Sigmoid colon (tissue), 4 donors: ENCODE measurements at regions not wholly inside any gene's neighbourhood (a gene's known extent, or its start where the extent isn't known, plus 50 kb on each side); places are given as distances from the start of the nearest gene placed in this dataset.

Source experiments
- EP300 ChIP-seq, 4 donors: sonication (generic); formaldehyde crosslinking; IDR thresholded peaks; one replicate each; pipeline ENCODE4 v1.6.1; 2017; ENCODE audit warnings: antibody characterized with exemption in 4 of 4
- POLR2A ChIP-seq, 2 donors: fragments of 450-650 bp; IDR thresholded peaks; one replicate each; pipeline ENCODE4 v1.6.1; 2016; ENCODE audit warnings: antibody characterized with exemption in 2 of 2, mild to moderate bottlenecking in 2 of 2, moderate library complexity in 2 of 2
- POLR2AphosphoS5 ChIP-seq, 4 donors: sonication (generic); formaldehyde crosslinking; IDR thresholded peaks; one replicate each; pipeline ENCODE4 v1.6.1; 2017; ENCODE audit warnings: antibody characterized with exemption in 4 of 4
- TF ChIP-seq, protein P1 (sequence below), 4 experiments: fragments of 450-650 bp in 3 of 4; fragments of 200-600 bp in 1 of 4; IDR thresholded peaks; one replicate each; pipeline ENCODE4 v1.5.1; 2016 to 2019; ENCODE audit warnings: antibody characterized with exemption in 4 of 4, mild to moderate bottlenecking in 3 of 4, moderate library complexity in 2 of 4

DNA sequence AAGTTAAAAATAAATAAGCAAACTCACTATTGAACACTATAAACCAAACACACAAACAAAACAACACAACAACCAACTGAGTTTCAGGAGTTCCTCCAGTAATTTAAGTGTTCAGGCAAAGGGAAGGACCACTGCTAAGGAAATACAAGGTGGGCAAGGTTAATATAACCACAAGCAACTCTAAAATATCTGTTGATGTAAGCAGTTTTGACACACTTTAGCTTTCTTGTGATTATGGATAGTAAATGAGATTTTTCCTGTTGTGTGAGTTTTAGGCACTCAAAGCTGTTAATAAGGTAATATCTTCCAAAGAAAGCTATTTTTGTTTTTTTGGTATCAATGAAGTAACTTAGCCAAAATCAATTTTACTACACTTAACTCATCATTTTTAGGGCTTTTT, 839.1 kb upstream of the FOXG1 start:
- TF ChIP-seq POLR2AphosphoS5 (IDR thresholded peaks at IDR 0.05) (no peak), POLR2A (IDR thresholded peaks at IDR 0.05) (no peak), EP300 (IDR thresholded peaks at IDR 0.05) (no peak)
- TF ChIP-seq, protein P1, sequence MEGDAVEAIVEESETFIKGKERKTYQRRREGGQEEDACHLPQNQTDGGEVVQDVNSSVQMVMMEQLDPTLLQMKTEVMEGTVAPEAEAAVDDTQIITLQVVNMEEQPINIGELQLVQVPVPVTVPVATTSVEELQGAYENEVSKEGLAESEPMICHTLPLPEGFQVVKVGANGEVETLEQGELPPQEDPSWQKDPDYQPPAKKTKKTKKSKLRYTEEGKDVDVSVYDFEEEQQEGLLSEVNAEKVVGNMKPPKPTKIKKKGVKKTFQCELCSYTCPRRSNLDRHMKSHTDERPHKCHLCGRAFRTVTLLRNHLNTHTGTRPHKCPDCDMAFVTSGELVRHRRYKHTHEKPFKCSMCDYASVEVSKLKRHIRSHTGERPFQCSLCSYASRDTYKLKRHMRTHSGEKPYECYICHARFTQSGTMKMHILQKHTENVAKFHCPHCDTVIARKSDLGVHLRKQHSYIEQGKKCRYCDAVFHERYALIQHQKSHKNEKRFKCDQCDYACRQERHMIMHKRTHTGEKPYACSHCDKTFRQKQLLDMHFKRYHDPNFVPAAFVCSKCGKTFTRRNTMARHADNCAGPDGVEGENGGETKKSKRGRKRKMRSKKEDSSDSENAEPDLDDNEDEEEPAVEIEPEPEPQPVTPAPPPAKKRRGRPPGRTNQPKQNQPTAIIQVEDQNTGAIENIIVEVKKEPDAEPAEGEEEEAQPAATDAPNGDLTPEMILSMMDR (IDR thresholded peaks at IDR 0.05) = no peak
